ENCODE measurements at regions not wholly inside any gene's neighbourhood (a gene's known extent, or its start where the extent isn't known, plus 50 kb on each side); places are given as distances from the start of the nearest gene placed in this dataset.

- TF ChIP-seq EGR1 (IDR thresholded peaks at IDR 0.05) = no peak
- no peak for TF ChIP-seq YY1 (IDR thresholded peaks at IDR 0.05; ENCODE audit: low read depth)
- TF ChIP-seq ZBTB7A (IDR thresholded peaks at IDR 0.05; ENCODE audit: low read depth) = no peak
- no peak for TF ChIP-seq USF1 (IDR thresholded peaks at IDR 0.05)
- no peak for TF ChIP-seq CEBPB (IDR thresholded peaks at IDR 0.05)
- no peak for TF ChIP-seq MAX (IDR thresholded peaks at IDR 0.05)
- TF ChIP-seq TAF1 (IDR thresholded peaks at IDR 0.05; ENCODE audit: low read depth) = no peak
- no peak for TF ChIP-seq EP300 (IDR thresholded peaks at IDR 0.05; ENCODE audit: borderline replicate concordance)
- TF ChIP-seq CREB1 (IDR thresholded peaks at IDR 0.05; ENCODE audit: low read depth) = no peak
- no peak for TF ChIP-seq TEAD4 (IDR thresholded peaks at IDR 0.05)
- TF ChIP-seq FOXM1 (IDR thresholded peaks at IDR 0.05; ENCODE audit: borderline replicate concordance, low read depth) = no peak
- TF ChIP-seq REST (IDR thresholded peaks at IDR 0.05; ENCODE audit: low read depth) = no peak
- TF ChIP-seq RAD21 (IDR thresholded peaks at IDR 0.05; ENCODE audit: low read depth) = no peak
- no peak for TF ChIP-seq NFIC (IDR thresholded peaks at IDR 0.05)
- no peak for TF ChIP-seq TCF12 (IDR thresholded peaks at IDR 0.05; ENCODE audit: low read depth)
Observed at GRCh38 chr2:20949256-20949655, 94.6 kb downstream of the APOB start.

GRCh38 chr2:20946468-20946867 is 97.4 kb downstream of the APOB start:
- TF ChIP-seq MAX (IDR thresholded peaks at IDR 0.05) = no peak
- no peak for TF ChIP-seq CEBPB (IDR thresholded peaks at IDR 0.05)
- TF ChIP-seq TAF1 (IDR thresholded peaks at IDR 0.05; ENCODE audit: low read depth) = no peak
- no peak for TF ChIP-seq ZBTB7A (IDR thresholded peaks at IDR 0.05; ENCODE audit: low read depth)
- TF ChIP-seq YY1 (IDR thresholded peaks at IDR 0.05; ENCODE audit: low read depth) = no peak
- TF ChIP-seq EGR1 (IDR thresholded peaks at IDR 0.05) = no peak

DNA sequence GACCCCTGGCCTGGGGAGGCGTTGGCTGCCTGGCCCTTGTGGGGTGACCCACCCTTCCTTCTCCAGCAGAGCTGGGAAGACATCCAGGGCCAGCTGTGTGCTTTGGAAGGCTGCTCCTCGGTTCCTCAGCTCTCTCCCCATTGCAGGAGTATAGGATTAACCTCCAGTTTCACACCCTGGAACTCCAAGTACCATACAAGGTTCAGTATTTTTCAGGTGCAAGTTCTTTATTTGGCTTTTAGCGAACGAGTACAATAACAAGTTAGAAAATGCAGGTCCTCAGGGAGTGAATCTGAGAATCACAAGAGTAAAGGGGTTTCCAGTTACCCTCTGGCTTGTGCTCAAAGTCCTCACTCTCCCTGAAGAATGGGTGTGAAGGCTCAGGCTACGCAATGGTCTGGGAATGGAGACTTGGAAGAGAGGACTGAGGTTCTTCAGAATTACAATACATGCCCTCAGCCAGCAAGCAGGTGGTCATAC is 101.2 kb downstream of the APOB start:
- no peak for TF ChIP-seq TEAD4 (IDR thresholded peaks at IDR 0.05)
- no peak for TF ChIP-seq YY1 (IDR thresholded peaks at IDR 0.05; ENCODE audit: low read depth)
- TF ChIP-seq CREB1 (IDR thresholded peaks at IDR 0.05; ENCODE audit: low read depth) = no peak
- TF ChIP-seq NFIC (IDR thresholded peaks at IDR 0.05) = no peak
- no peak for TF ChIP-seq USF1 (IDR thresholded peaks at IDR 0.05)
- no peak for TF ChIP-seq MAX (IDR thresholded peaks at IDR 0.05)

DNA sequence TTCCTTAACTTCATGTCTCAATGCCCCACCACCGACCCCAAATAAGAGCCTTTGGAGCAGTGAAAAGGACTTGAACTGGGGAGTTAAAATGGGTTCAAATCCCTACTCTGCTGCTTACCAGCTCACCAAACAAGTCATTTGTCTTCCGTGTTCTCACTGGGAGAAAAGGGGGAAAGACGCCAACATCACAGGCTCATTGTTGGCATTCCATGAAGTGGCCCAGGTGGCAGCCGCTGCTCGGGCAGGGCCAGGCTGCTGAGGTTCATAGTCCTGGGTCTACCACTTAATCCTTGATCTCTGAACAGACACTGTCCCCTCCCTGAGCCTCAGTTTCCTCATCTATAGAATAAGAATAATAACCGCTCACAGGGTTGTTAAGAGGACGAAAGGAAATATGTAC is 103.0 kb downstream of the APOB start:
- TF ChIP-seq YY1 (IDR thresholded peaks at IDR 0.05; ENCODE audit: low read depth) (no peak), TCF12 (IDR thresholded peaks at IDR 0.05; ENCODE audit: low read depth) (no peak), REST (IDR thresholded peaks at IDR 0.05; ENCODE audit: low read depth) (no peak), CEBPB (IDR thresholded peaks at IDR 0.05) (no peak), USF1 (IDR thresholded peaks at IDR 0.05) (no peak), TAF1 (IDR thresholded peaks at IDR 0.05; ENCODE audit: low read depth) (no peak), CREB1 (IDR thresholded peaks at IDR 0.05; ENCODE audit: low read depth) (no peak), RAD21 (IDR thresholded peaks at IDR 0.05; ENCODE audit: low read depth) (no peak), ZBTB7A (IDR thresholded peaks at IDR 0.05; ENCODE audit: low read depth) (no peak), TEAD4 (IDR thresholded peaks at IDR 0.05) (no peak), EGR1 (IDR thresholded peaks at IDR 0.05) (no peak), MAX (IDR thresholded peaks at IDR 0.05) (no peak), EP300 (IDR thresholded peaks at IDR 0.05; ENCODE audit: borderline replicate concordance) (no peak)

DNA sequence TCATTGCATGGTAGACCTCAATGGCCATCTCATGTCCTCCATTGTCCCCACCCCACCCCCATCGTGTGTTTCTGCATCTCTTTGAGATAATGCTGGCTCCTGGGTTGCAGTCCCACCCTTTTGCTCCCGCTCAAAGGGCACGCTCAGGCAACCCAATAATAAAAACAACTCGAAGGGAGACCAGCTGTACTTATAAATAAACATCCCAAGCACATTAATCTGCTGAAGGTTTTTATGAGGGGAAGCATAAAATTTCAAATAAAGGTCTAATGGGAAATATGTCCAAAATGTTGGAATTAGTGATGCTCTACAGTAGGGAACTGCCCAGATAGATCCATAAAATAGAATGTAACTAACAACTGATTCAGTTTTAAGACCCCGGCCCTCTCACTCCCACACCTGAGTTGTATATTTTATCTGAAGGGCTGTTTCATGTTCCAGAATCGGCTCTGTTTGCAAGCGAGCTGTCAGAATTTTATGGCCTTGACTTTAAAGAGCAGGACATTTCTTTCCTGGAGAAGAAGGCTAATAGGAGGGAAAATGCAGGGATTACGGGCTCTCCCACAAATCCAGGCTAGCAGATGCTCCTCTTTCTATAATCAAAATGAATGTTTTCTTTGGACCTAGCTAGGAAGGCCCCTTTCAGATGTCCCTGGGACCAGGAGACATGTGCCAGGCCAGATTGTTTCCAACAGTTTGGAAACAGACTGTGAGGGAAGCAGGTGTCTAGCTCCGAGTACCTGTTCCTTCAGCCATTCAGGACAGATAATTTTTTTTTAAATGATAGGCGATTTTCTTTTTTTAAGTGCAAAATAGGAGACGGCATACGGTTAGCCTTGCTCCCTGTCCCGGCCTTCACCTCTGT is 103.7 kb downstream of the APOB start:
- no peak for TF ChIP-seq EGR1 (IDR thresholded peaks at IDR 0.05)
- no peak for TF ChIP-seq ZBTB7A (IDR thresholded peaks at IDR 0.05; ENCODE audit: low read depth)
- no peak for TF ChIP-seq TCF12 (IDR thresholded peaks at IDR 0.05; ENCODE audit: low read depth)
- TF ChIP-seq REST (IDR thresholded peaks at IDR 0.05; ENCODE audit: low read depth) = no peak
- TF ChIP-seq USF1 (IDR thresholded peaks at IDR 0.05) = no peak
- TF ChIP-seq MAX (IDR thresholded peaks at IDR 0.05) = no peak
- TF ChIP-seq NFIC (IDR thresholded peaks at IDR 0.05) = no peak
- no peak for TF ChIP-seq FOXM1 (IDR thresholded peaks at IDR 0.05; ENCODE audit: borderline replicate concordance, low read depth)
- no peak for TF ChIP-seq CREB1 (IDR thresholded peaks at IDR 0.05; ENCODE audit: low read depth)
- TF ChIP-seq YY1 (IDR thresholded peaks at IDR 0.05; ENCODE audit: low read depth) = no peak
- no peak for TF ChIP-seq TEAD4 (IDR thresholded peaks at IDR 0.05)
- TF ChIP-seq EP300 (IDR thresholded peaks at IDR 0.05; ENCODE audit: borderline replicate concordance) = no peak
- TF ChIP-seq RAD21 (IDR thresholded peaks at IDR 0.05; ENCODE audit: low read depth) = no peak
- TF ChIP-seq TAF1 (IDR thresholded peaks at IDR 0.05; ENCODE audit: low read depth) = no peak
- TF ChIP-seq CEBPB (IDR thresholded peaks at IDR 0.05) = no peak
